SK-N-MC (cell line): ENCODE measurements at regions not wholly inside any gene's neighbourhood (a gene's known extent, or its start where the extent isn't known, plus 50 kb on each side); places are given as distances from the start of the nearest gene placed in this dataset.

Experiments used
- EZH2 ChIP-seq: fragments of 200-600 bp; sonication (generic); IDR thresholded peaks from one replicate; pipeline ENCODE4 v1.6.1; 2017; ENCODE audit warnings: antibody characterized with exemption
- POLR2AphosphoS5 ChIP-seq: IDR thresholded peaks from 2 replicates; pipeline ENCODE4 v1.6.1; 2012; ENCODE audit warnings: mild to moderate bottlenecking, low read depth, low read length, borderline replicate concordance

GRCh38 chr9:99414321-99414720 is 192.2 kb downstream of the SEC61B start:
- no peak for TF ChIP-seq POLR2AphosphoS5
- TF ChIP-seq EZH2, result no peak
